ENCODE measurements at regions not wholly inside any gene's neighbourhood (a gene's known extent, or its start where the extent isn't known, plus 50 kb on each side); places are given as distances from the start of the nearest gene placed in this dataset.

DNA sequence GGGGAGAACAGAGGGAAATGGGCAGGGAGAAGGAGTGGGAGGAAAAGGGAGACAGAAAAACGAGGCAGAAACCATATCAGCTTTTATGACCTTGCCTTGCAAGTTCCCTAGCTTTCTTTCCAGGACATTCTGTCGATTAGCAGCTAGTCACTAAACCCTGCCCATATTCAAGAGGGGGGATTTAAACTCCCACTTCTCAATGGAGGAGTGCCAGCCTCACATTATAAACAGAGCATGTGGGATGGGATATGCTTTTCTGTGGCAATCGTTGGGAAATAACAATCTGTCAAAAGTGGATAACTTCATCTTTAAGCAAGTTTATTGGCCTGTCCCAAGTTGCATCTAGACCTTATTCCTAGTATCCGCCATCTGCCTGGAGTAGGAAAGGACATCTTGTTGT lies 57.0 kb upstream of the TMEM170B start:
- TF ChIP-seq RXRA (IDR thresholded peaks at IDR 0.05; ENCODE audit: borderline replicate concordance, low read depth) (no peak), EP300 (IDR thresholded peaks at IDR 0.05; ENCODE audit: borderline replicate concordance in 1 of 2, low read depth in 1 of 2, low read length in 1 of 2) (no peak), FOXJ3 (CRISPR knock-in tag; IDR thresholded peaks at IDR 0.05) (no peak), NRF1 (IDR thresholded peaks at IDR 0.05; ENCODE audit: low read depth, low read length) (no peak), NFIC (IDR thresholded peaks at IDR 0.05; ENCODE audit: borderline replicate concordance) (no peak), YY1 (IDR thresholded peaks at IDR 0.05; ENCODE audit: low read depth) (no peak)
- TF ChIP-seq, protein P1, sequence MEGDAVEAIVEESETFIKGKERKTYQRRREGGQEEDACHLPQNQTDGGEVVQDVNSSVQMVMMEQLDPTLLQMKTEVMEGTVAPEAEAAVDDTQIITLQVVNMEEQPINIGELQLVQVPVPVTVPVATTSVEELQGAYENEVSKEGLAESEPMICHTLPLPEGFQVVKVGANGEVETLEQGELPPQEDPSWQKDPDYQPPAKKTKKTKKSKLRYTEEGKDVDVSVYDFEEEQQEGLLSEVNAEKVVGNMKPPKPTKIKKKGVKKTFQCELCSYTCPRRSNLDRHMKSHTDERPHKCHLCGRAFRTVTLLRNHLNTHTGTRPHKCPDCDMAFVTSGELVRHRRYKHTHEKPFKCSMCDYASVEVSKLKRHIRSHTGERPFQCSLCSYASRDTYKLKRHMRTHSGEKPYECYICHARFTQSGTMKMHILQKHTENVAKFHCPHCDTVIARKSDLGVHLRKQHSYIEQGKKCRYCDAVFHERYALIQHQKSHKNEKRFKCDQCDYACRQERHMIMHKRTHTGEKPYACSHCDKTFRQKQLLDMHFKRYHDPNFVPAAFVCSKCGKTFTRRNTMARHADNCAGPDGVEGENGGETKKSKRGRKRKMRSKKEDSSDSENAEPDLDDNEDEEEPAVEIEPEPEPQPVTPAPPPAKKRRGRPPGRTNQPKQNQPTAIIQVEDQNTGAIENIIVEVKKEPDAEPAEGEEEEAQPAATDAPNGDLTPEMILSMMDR (IDR thresholded peaks at IDR 0.05), result no peak
- TF ChIP-seq, protein P2, sequence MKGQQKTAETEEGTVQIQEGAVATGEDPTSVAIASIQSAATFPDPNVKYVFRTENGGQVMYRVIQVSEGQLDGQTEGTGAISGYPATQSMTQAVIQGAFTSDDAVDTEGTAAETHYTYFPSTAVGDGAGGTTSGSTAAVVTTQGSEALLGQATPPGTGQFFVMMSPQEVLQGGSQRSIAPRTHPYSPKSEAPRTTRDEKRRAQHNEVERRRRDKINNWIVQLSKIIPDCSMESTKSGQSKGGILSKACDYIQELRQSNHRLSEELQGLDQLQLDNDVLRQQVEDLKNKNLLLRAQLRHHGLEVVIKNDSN (IDR thresholded peaks at IDR 0.05; ENCODE audit: borderline replicate concordance, low read depth), result no peak
